CD8-positive, alpha-beta memory T cell (primary cell): ENCODE measurements at regions not wholly inside any gene's neighbourhood (a gene's known extent, or its start where the extent isn't known, plus 50 kb on each side); places are given as distances from the start of the nearest gene placed in this dataset.
A peak's percentile ranks its signal among the peaks of the same experiment; 100 is the strongest.

Experiments used
- CTCF ChIA-PET: fragments of 350-600 bp; sonication (Branson Sonifier 250); formaldehyde crosslinking; loops from one replicate; lab custom pipeline; 2021; ENCODE audit warnings: antibody characterized with exemption; lab: Charles Lee
- POLR2A ChIA-PET: fragments of 350-600 bp; sonication (Branson Sonifier 250); formaldehyde crosslinking; loops from one replicate; lab custom pipeline; 2021; ENCODE audit warnings: antibody characterized with exemption; lab: Charles Lee
- DNase-seq, 5 donors: peaks; one replicate each; pipeline versions ENCODE4 v3.0.0 to v3.0.0-alpha.2; 2020 to 2022; ENCODE audit warnings: mixed read lengths in 1 of 5
- H3K27ac ChIP-seq: one replicate; pipeline ENCODE4 v1.7.0; 2013; ENCODE audit warnings: low read depth, mild to moderate bottlenecking, low read length, moderate library complexity
- H3K27me3 ChIP-seq: 2 replicates; pipeline ENCODE4 v1.7.0; 2013; ENCODE audit warnings: low read length, mild to moderate bottlenecking; ENCODE audit not compliant: insufficient read depth, poor library complexity, severe bottlenecking
- H3K36me3 ChIP-seq: 2 replicates; pipeline ENCODE4 v1.7.0; 2013; ENCODE audit warnings: mild to moderate bottlenecking, low read length, moderate library complexity; ENCODE audit not compliant: insufficient read depth
- H3K4me1 ChIP-seq: 2 replicates; pipeline ENCODE4 v1.7.0; 2013; ENCODE audit warnings: mild to moderate bottlenecking, low read length, moderate library complexity; ENCODE audit not compliant: insufficient read depth
- H3K4me3 ChIP-seq: 2 replicates; pipeline ENCODE4 v1.7.0; 2013; ENCODE audit warnings: mild to moderate bottlenecking, low read length
- H3K9me3 ChIP-seq: 2 replicates; pipeline ENCODE4 v1.7.0; 2013; ENCODE audit warnings: mild to moderate bottlenecking, low read length
- H3K27ac Mint-ChIP-seq, 8 donors: one replicate each; pipeline ENCODE4 v1.8.0; 2020 to 2021; ENCODE audit warnings: mixed read lengths in 8 of 8, mild to moderate bottlenecking in 6 of 8, inconsistent platforms in 3 of 8, moderate library complexity in 3 of 8
- H3K27me3 Mint-ChIP-seq, 2 donors: one replicate each; pipeline ENCODE4 v1.8.0; 2020 to 2021; ENCODE audit warnings: mixed read lengths in 2 of 2, mild to moderate bottlenecking in 1 of 2, moderate library complexity in 1 of 2
- H3K36me3 Mint-ChIP-seq, 3 donors: one replicate each; pipeline ENCODE4 v1.8.0; 2020 to 2021; ENCODE audit warnings: mixed read lengths in 3 of 3, inconsistent platforms in 1 of 3, mild to moderate bottlenecking in 1 of 3
- H3K4me1 Mint-ChIP-seq, 3 donors: one replicate each; pipeline ENCODE4 v1.8.0; 2020 to 2021; ENCODE audit warnings: mixed read lengths in 3 of 3, inconsistent platforms in 1 of 3, mild to moderate bottlenecking in 1 of 3
- H3K4me3 Mint-ChIP-seq, 7 donors: one replicate each; pipeline ENCODE4 v1.8.0; 2020 to 2021; ENCODE audit warnings: mixed read lengths in 7 of 7, mild to moderate bottlenecking in 6 of 7, moderate library complexity in 4 of 7, inconsistent platforms in 2 of 7
- H3K9me3 Mint-ChIP-seq, 5 donors: one replicate each; pipeline ENCODE4 v1.8.0; 2020 to 2022; ENCODE audit warnings: mixed read lengths in 5 of 5, mild to moderate bottlenecking in 3 of 5, moderate library complexity in 2 of 5, inconsistent platforms in 1 of 5

- no peak for DNase-seq
- Mint-ChIP-seq H3K4me1 (no peaks in the 10 kb centered on the region), H3K27ac (no peak overlapping the region), H3K4me3 (no peak overlapping the region), H3K36me3 (no peaks in the 10 kb centered on the region), H3K27me3 (peaks cover 0 to 4% of the 10 kb centered on the region in 2 donors), H3K9me3 (peaks cover 0 to 2% (median 0%) of the 10 kb centered on the region in 5 donors)
- H3K4me1 ChIP-seq, result no peaks in the 10 kb centered on the region
- H3K36me3 ChIP-seq, result no peaks in the 10 kb centered on the region
- POLR2A ChIA-PET, result no interaction called here
- no peaks in the 10 kb centered on the region for H3K27me3 ChIP-seq
- no peaks in the 10 kb centered on the region for H3K9me3 ChIP-seq
- no peak overlapping the region for H3K4me3 ChIP-seq
- no peak overlapping the region for H3K27ac ChIP-seq
- CTCF ChIA-PET, result no interaction called here
Measured at GRCh38 chr7:108716783-108717182, 147.1 kb downstream of the DNAJB9 start.

GRCh38 chr7:108717781-108718180 is 148.1 kb downstream of the DNAJB9 start:
- H3K4me3 ChIP-seq, result no peak overlapping the region
- H3K9me3 ChIP-seq, result no peaks in the 10 kb centered on the region
- Mint-ChIP-seq H3K27me3 (peaks cover 0 to 4% of the 10 kb centered on the region in 2 donors), H3K27ac (no peak overlapping the region), H3K9me3 (peaks cover 0 to 2% (median 0%) of the 10 kb centered on the region in 5 donors), H3K4me1 (no peaks in the 10 kb centered on the region), H3K4me3 (no peak overlapping the region), H3K36me3 (no peaks in the 10 kb centered on the region)
- POLR2A ChIA-PET, result no interaction called here
- no peaks in the 10 kb centered on the region for H3K36me3 ChIP-seq
- DNase-seq, result no peak
- no peaks in the 10 kb centered on the region for H3K27me3 ChIP-seq
- no peak overlapping the region for H3K27ac ChIP-seq
- CTCF ChIA-PET, result no interaction called here
- H3K4me1 ChIP-seq, result no peaks in the 10 kb centered on the region

GRCh38 chr7:108719631-108720030 is 150.0 kb downstream of the DNAJB9 start:
- no peaks in the 10 kb centered on the region for H3K27me3 Mint-ChIP-seq
- Histone ChIP-seq H3K4me1 (no peaks in the 10 kb centered on the region), H3K9me3 (no peaks in the 10 kb centered on the region), H3K27me3 (no peaks in the 10 kb centered on the region), H3K27ac (no peak overlapping the region), H3K4me3 (no peak overlapping the region), H3K36me3 (no peaks in the 10 kb centered on the region)
- H3K9me3 Mint-ChIP-seq, result peaks cover 0 to 2% (median 0%) of the 10 kb centered on the region in 5 donors
- POLR2A ChIA-PET, result no interaction called here
- H3K4me1 Mint-ChIP-seq, result no peaks in the 10 kb centered on the region
- H3K27ac Mint-ChIP-seq, result no peak overlapping the region
- DNase-seq, result no peak
- no peak overlapping the region for H3K4me3 Mint-ChIP-seq
- CTCF ChIA-PET, result no interaction called here
- no peaks in the 10 kb centered on the region for H3K36me3 Mint-ChIP-seq

- no peaks in the 10 kb centered on the region for H3K9me3 ChIP-seq
- no peaks in the 10 kb centered on the region for H3K36me3 Mint-ChIP-seq
- POLR2A ChIA-PET, result no interaction called here
- H3K4me1 Mint-ChIP-seq, result no peaks in the 10 kb centered on the region
- H3K9me3 Mint-ChIP-seq, result peaks cover 0 to 2% (median 0%) of the 10 kb centered on the region in 5 donors
- H3K27ac ChIP-seq, result no peak overlapping the region
- no peaks in the 10 kb centered on the region for H3K36me3 ChIP-seq
- no peak overlapping the region for H3K4me3 Mint-ChIP-seq
- no peak overlapping the region for H3K4me3 ChIP-seq
- no peaks in the 10 kb centered on the region for H3K27me3 Mint-ChIP-seq
- no peak for DNase-seq
- CTCF ChIA-PET, result no interaction called here
- no peaks in the 10 kb centered on the region for H3K27me3 ChIP-seq
- no peaks in the 10 kb centered on the region for H3K4me1 ChIP-seq
- no peak overlapping the region for H3K27ac Mint-ChIP-seq
Measured at GRCh38 chr7:108722561-108722960, 152.9 kb downstream of the DNAJB9 start.

DNA sequence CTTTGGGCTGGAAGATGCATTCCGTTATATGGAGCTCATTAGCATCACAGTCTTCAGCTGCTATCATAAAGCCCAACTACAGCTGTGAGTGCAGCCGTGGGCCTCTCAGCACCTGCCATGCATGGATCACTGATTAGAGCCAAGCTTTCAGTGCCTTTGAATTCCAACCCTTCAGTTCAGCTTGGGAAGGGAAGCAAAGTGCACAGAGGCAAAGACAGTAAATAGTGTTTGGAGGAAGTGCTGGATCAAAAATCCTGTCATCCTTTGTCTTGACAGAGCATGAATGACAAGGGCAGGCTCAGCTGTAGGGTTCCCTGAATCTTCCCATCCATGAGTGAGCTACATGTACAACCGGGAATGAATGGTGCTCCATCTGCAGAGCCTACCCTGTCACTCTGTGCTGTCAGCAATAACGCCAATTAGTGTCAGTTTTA is 153.7 kb downstream of the DNAJB9 start:
- POLR2A ChIA-PET, result no interaction called here
- CTCF ChIA-PET, result no interaction called here
- Histone ChIP-seq H3K36me3 (no peaks in the 10 kb centered on the region), H3K27ac (no peak overlapping the region), H3K4me1 (no peaks in the 10 kb centered on the region), H3K9me3 (no peaks in the 10 kb centered on the region), H3K4me3 (no peak overlapping the region), H3K27me3 (no peaks in the 10 kb centered on the region)
- H3K27ac Mint-ChIP-seq, result no peak overlapping the region
- no peak overlapping the region for H3K4me3 Mint-ChIP-seq
- DNase-seq, result no peak
- no peaks in the 10 kb centered on the region for H3K27me3 Mint-ChIP-seq
- H3K9me3 Mint-ChIP-seq, result peaks cover 0 to 2% (median 0%) of the 10 kb centered on the region in 5 donors
- no peaks in the 10 kb centered on the region for H3K36me3 Mint-ChIP-seq
- H3K4me1 Mint-ChIP-seq, result no peaks in the 10 kb centered on the region

GRCh38 chr7:108724251-108725100 is 154.8 kb downstream of the DNAJB9 start:
- Histone ChIP-seq H3K4me3 (no peak overlapping the region), H3K27ac (no peak overlapping the region), H3K36me3 (no peaks in the 10 kb centered on the region), H3K4me1 (no peaks in the 10 kb centered on the region), H3K9me3 (no peaks in the 10 kb centered on the region), H3K27me3 (no peaks in the 10 kb centered on the region)
- CTCF ChIA-PET, result no interaction called here
- no peak for DNase-seq
- no peaks in the 10 kb centered on the region for H3K36me3 Mint-ChIP-seq
- H3K4me1 Mint-ChIP-seq, result no peaks in the 10 kb centered on the region
- H3K27me3 Mint-ChIP-seq, result no peaks in the 10 kb centered on the region
- no peak overlapping the region for H3K4me3 Mint-ChIP-seq
- peaks cover 0 to 2% (median 0%) of the 10 kb centered on the region in 5 donors for H3K9me3 Mint-ChIP-seq
- POLR2A ChIA-PET, result no interaction called here
- peak overlapping the region in 1 of 8 donors; percentile 41 for H3K27ac Mint-ChIP-seq

DNA sequence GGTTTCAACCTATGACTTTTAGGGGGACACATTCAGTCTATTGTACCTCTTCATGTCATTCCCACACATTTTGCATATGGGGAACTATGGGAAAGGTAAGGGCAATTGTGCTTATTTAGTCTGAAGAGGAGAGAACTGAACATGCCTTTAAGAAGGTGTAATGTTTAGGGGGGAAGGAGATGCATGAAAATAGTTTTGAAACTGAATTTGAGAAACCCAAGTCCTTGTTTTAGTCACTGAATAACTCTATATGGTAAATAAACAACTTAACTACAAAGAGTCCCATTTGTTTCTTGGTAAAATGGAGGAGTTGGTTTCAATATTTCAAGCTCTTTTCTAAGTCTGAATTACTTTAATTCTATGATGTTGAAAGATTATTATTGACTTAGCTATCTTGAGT is 166.1 kb downstream of the DNAJB9 start:
- H3K4me3 ChIP-seq, result no peak overlapping the region
- H3K9me3 Mint-ChIP-seq, result peaks cover 0 to 3% (median 2%) of the 10 kb centered on the region in 5 donors
- no peak overlapping the region for H3K27ac ChIP-seq
- H3K27me3 Mint-ChIP-seq, result peaks cover 0 to 1% of the 10 kb centered on the region in 2 donors
- no peak overlapping the region for H3K27ac Mint-ChIP-seq
- ChIA-PET POLR2A (no interaction called here), CTCF (no interaction called here)
- no peaks in the 10 kb centered on the region for H3K27me3 ChIP-seq
- DNase-seq, result no peak
- no peaks in the 10 kb centered on the region for H3K9me3 ChIP-seq
- no peaks in the 10 kb centered on the region for H3K4me1 ChIP-seq
- no peaks in the 10 kb centered on the region for H3K36me3 ChIP-seq
- no peaks in the 10 kb centered on the region for H3K4me1 Mint-ChIP-seq
- peaks cover 0 to under 1% (median 0%) of the 10 kb centered on the region in 3 donors for H3K36me3 Mint-ChIP-seq
- no peak overlapping the region for H3K4me3 Mint-ChIP-seq

DNA sequence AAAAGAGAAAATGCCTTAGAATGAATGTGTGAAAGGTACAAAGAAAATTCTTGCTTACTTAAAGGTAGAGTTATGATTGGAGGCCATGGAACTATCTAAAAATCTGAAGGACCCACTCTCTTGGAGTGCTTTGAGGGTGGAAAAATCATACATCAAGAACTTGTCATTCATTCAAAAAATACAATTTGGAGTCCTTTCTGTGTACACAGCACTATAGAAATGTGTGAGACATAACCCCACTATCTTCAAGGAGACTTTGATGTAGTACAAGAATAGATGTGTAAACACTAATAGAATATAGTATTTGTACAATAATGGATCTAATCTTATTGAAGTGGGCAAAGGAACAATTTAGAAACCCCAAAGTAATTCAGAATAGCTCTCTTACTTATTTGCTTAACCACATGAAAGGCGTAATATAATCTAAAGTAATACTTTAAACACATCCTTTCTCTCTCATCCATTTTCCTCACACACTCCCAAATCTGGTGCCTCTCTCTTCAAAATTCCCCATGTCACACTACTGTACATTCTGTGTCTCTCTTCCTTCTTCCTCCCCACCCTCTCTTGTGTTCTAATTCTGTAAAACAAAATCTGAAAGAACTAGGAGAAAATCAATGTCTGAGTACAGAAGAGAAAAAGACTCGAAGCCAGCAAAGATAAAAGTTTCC is 166.7 kb downstream of the DNAJB9 start:
- no peak for DNase-seq
- Histone ChIP-seq H3K27ac (no peak overlapping the region), H3K4me3 (no peak overlapping the region), H3K9me3 (no peaks in the 10 kb centered on the region), H3K36me3 (no peaks in the 10 kb centered on the region), H3K27me3 (no peaks in the 10 kb centered on the region), H3K4me1 (no peaks in the 10 kb centered on the region)
- CTCF ChIA-PET, result no interaction called here
- Mint-ChIP-seq H3K36me3 (peaks cover 0 to 2% (median 0%) of the 10 kb centered on the region in 3 donors), H3K27ac (no peak overlapping the region), H3K4me1 (no peaks in the 10 kb centered on the region), H3K27me3 (peaks cover 0 to 1% of the 10 kb centered on the region in 2 donors), H3K9me3 (peaks cover 0 to 3% (median 3%) of the 10 kb centered on the region in 5 donors), H3K4me3 (no peak overlapping the region)
- POLR2A ChIA-PET, result no interaction called here
